GM23338 (cell line): ENCODE measurements at regions not wholly inside any gene's neighbourhood (a gene's known extent, or its start where the extent isn't known, plus 50 kb on each side); places are given as distances from the start of the nearest gene placed in this dataset.

Source experiments
- ATAC-seq: fragments of 200-7000 bp; cut with Tn5 transposase; 3 replicates; pipeline ENCODE4 v1.9.1; 2020
- DNase-seq: peaks from one replicate; pipeline ENCODE4 v3.0.0-alpha.2; 2015; ENCODE audit warnings: low spot score
- H2AFZ ChIP-seq: fragments of 200-600 bp; sonication (generic); 2 replicates; pipeline ENCODE4 v1.8.0; 2016; ENCODE audit warnings: antibody characterized with exemption, mild to moderate bottlenecking, moderate library complexity
- H3F3A ChIP-seq: fragments of 200-600 bp; sonication (generic); replicated peaks from 2 replicates; pipeline ENCODE4 v1.8.0; 2017; ENCODE audit warnings: antibody characterized with exemption, mixed run types, low read depth
- H3K27ac ChIP-seq: fragments of 200-600 bp; sonication (generic); 2 replicates; pipeline ENCODE4 v1.6.1; 2016; ENCODE audit warnings: low read depth
- H3K27me3 ChIP-seq: fragments of 200-600 bp; sonication (generic); 2 replicates; pipeline ENCODE4 v1.8.0; 2016; ENCODE audit warnings: mild to moderate bottlenecking, mixed run types, moderate library complexity; ENCODE audit not compliant: insufficient read depth
- H3K36me3 ChIP-seq: fragments of 200-600 bp; sonication (generic); 2 replicates; pipeline ENCODE4 v1.8.0; 2016; ENCODE audit warnings: mild to moderate bottlenecking; ENCODE audit not compliant: insufficient read depth
- H3K4me1 ChIP-seq: fragments of 200-600 bp; sonication (generic); 2 replicates; pipeline ENCODE4 v1.8.0; 2016; ENCODE audit warnings: mild to moderate bottlenecking, moderate library complexity; ENCODE audit not compliant: insufficient read depth
- H3K4me2 ChIP-seq: fragments of 200-600 bp; sonication (generic); 2 replicates; pipeline ENCODE4 v1.7.1; 2017; ENCODE audit warnings: mixed run types
- H3K4me3 ChIP-seq: fragments of 200-600 bp; sonication (generic); 2 replicates; pipeline ENCODE4 v1.6.1; 2016; ENCODE audit warnings: mixed run types
- H3K79me2 ChIP-seq: fragments of 200-600 bp; sonication (generic); replicated peaks from 2 replicates; pipeline ENCODE4 v1.8.0; 2017; ENCODE audit warnings: mild to moderate bottlenecking; ENCODE audit not compliant: insufficient read depth
- H3K9me2 ChIP-seq: fragments of 200-600 bp; sonication (generic); 2 replicates; pipeline ENCODE4 v1.8.0; 2017; ENCODE audit not compliant: insufficient read depth
- H4K20me1 ChIP-seq: fragments of 200-600 bp; sonication (generic); replicated peaks from 2 replicates; pipeline ENCODE4 v1.8.0; 2017; ENCODE audit warnings: mild to moderate bottlenecking; ENCODE audit not compliant: insufficient read depth
- H3K27ac Mint-ChIP-seq: 2 replicates; pipeline ENCODE4 v1.8.0; 2020; ENCODE audit warnings: inconsistent platforms, mild to moderate bottlenecking, moderate library complexity, mixed read lengths
- H3K27me3 Mint-ChIP-seq: 3 replicates; pipeline ENCODE4 v1.8.0; 2022; ENCODE audit warnings: low read depth, mild to moderate bottlenecking, moderate library complexity, mixed read lengths, inconsistent platforms; ENCODE audit not compliant: insufficient read depth, poor library complexity
- H3K36me3 Mint-ChIP-seq: 3 replicates; pipeline ENCODE4 v1.8.0; 2021; ENCODE audit warnings: low read depth, mild to moderate bottlenecking, inconsistent platforms, moderate library complexity, mixed read lengths
- H3K4me1 Mint-ChIP-seq: 3 replicates; pipeline ENCODE4 v1.8.0; 2020; ENCODE audit warnings: mild to moderate bottlenecking, inconsistent platforms, mixed read lengths
- H3K4me3 Mint-ChIP-seq: 3 replicates; pipeline ENCODE4 v1.8.0; 2021; ENCODE audit warnings: moderate library complexity, mild to moderate bottlenecking, inconsistent platforms, mixed read lengths
- H3K9me3 Mint-ChIP-seq: 3 replicates; pipeline ENCODE4 v1.8.0; 2020; ENCODE audit warnings: moderate library complexity, mild to moderate bottlenecking, inconsistent platforms, mixed read lengths
- CREB1 ChIP-seq: fragments of 250-450 bp; sonication (Bioruptor Pico); IDR thresholded peaks from 2 replicates; pipeline ENCODE4 v1.5.0; 2020; ENCODE audit warnings: low read depth, mild to moderate bottlenecking, moderate library complexity
- CTCF ChIP-seq, 2 experiments: fragments of 200-600 bp in 1 of 2; sonication (generic) in 1 of 2; conservative IDR thresholded peaks; 2 replicates each; pipeline versions ENCODE4 v1.5.1 to v1.6.1; 2016 to 2017; ENCODE audit warnings: antibody characterized with exemption in 2 of 2, low read depth in 2 of 2, mild to moderate bottlenecking in 2 of 2, moderate library complexity in 1 of 2
- ETS1 ChIP-seq: IDR thresholded peaks from 2 replicates; pipeline ENCODE4 v1.6.1; 2016; ENCODE audit warnings: antibody characterized with exemption
- EZH2 ChIP-seq: fragments of 200-600 bp; sonication (generic); IDR thresholded peaks from one replicate; pipeline ENCODE4 v1.8.0; 2017; ENCODE audit warnings: antibody characterized with exemption, mild to moderate bottlenecking, low read depth; ENCODE audit not compliant: unreplicated experiment
- EZH2phosphoT487 ChIP-seq: fragments of 200-600 bp; sonication (generic); IDR thresholded peaks from one replicate; pipeline ENCODE4 v1.8.1; 2018; ENCODE audit warnings: antibody characterized with exemption; ENCODE audit not compliant: unreplicated experiment
- JUNB ChIP-seq: IDR thresholded peaks from one replicate; pipeline ENCODE4 v1.6.1; 2016; ENCODE audit warnings: antibody characterized with exemption; ENCODE audit not compliant: unreplicated experiment
- NANOG ChIP-seq: IDR thresholded peaks from 2 replicates; pipeline ENCODE4 v1.6.1; 2016; ENCODE audit warnings: antibody characterized with exemption, borderline replicate concordance
- POLR2AphosphoS5 ChIP-seq: IDR thresholded peaks from 2 replicates; pipeline ENCODE4 v1.6.1; 2016; ENCODE audit warnings: antibody characterized with exemption, low read depth
- STAT1 ChIP-seq: IDR thresholded peaks from one replicate; pipeline ENCODE4 v1.6.1; 2016; ENCODE audit warnings: antibody characterized with exemption; ENCODE audit not compliant: unreplicated experiment
- ZNF114 ChIP-seq: fragments of 250-450 bp; sonication (Bioruptor Pico); IDR thresholded peaks from 2 replicates; pipeline ENCODE4 v1.5.0; 2020; ENCODE audit warnings: mild to moderate bottlenecking, moderate library complexity
- ZNF331 ChIP-seq: fragments of 250-450 bp; sonication (Bioruptor Pico); IDR thresholded peaks from 2 replicates; pipeline ENCODE4 v1.5.0; 2020; ENCODE audit warnings: low read depth, mild to moderate bottlenecking, moderate library complexity
- TF ChIP-seq, protein P1 (sequence below): fragments of 250-450 bp; sonication (Bioruptor Pico); IDR thresholded peaks from 2 replicates; pipeline ENCODE4 v1.5.0; 2020; ENCODE audit warnings: mild to moderate bottlenecking, moderate library complexity

DNA sequence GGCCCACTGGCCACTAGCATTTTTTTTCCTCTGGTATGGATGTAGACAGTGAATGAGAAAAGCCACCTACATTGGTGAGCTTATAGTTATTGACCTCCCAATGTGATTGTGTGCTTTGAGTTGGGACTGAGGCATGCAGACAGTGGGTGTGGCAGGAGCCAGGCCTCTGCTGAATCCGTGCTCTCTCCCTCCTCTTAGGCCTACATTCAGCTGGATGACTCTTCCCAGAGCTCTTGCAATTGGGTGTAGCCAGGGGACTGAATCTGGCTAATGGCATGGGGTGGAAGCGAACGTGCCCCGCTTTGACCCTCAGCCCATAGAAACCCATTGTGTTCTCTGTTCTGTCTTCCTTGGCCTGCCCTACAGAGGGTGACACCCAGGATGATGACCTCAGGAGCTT, 698.3 kb upstream of the HS6ST1 start:
- DNase-seq (no peak), ATAC-seq (no peak)
- Histone ChIP-seq H3K79me2 (no peaks in the 10 kb centered on the region), H3K4me2 (no peak overlapping the region), H3K4me1 (no peaks in the 10 kb centered on the region), H4K20me1 (no peaks in the 10 kb centered on the region), H3K9me2 (no peaks in the 10 kb centered on the region), H3K36me3 (no peaks in the 10 kb centered on the region), H3F3A (no peaks in the 10 kb centered on the region), H3K4me3 (no peak overlapping the region), H2AFZ (no peak overlapping the region), H3K27ac (no peak overlapping the region), H3K27me3 (no peaks in the 10 kb centered on the region)
- Mint-ChIP-seq H3K4me1 (no peaks in the 10 kb centered on the region), H3K27me3 (no peaks in the 10 kb centered on the region), H3K36me3 (no peaks in the 10 kb centered on the region), H3K9me3 (0 out of 3 replicates have a peak, but pooled peaks cover 3% of the 10 kb centered on the region), H3K27ac (no peak overlapping the region), H3K4me3 (no peak overlapping the region)
- no peak for TF ChIP-seq EZH2phosphoT487
- TF ChIP-seq NANOG: no peak
- no peak for TF ChIP-seq JUNB
- TF ChIP-seq ZNF331: no peak

DNA sequence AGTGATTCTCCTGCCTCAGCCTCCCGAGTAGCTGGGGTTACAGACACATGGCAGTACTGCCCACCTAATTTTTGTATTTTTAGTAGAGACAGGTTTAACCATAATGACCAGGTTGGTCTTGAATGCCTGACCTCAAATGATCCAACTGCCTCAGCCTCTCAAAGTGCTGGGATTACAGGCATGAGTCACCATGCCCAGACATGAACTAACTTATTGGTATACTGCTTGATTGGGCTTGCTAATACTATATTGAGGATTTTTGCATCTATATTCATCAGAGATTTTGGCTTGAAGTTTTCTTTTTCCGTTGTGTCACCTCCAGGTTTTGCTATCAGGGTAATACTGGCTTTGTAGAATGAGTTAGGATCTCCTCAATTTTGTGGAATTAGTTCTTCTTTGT, 706.1 kb upstream of the HS6ST1 start:
- H3K9me2 ChIP-seq: peaks cover 15% of the 10 kb centered on the region; the same call in 1 of the 2 replicates
- H3K36me3 ChIP-seq: no peaks in the 10 kb centered on the region
- Mint-ChIP-seq H3K4me1 (no peaks in the 10 kb centered on the region), H3K27ac (no peak overlapping the region), H3K27me3 (no peaks in the 10 kb centered on the region), H3K36me3 (no peaks in the 10 kb centered on the region), H3K4me3 (no peak overlapping the region), H3K9me3 (peaks cover 12% of the 10 kb centered on the region)
- no peaks in the 10 kb centered on the region for H3K4me1 ChIP-seq
- H4K20me1 ChIP-seq: no peaks in the 10 kb centered on the region
- no peaks in the 10 kb centered on the region for H3K79me2 ChIP-seq
- H3K4me3 ChIP-seq: no peak overlapping the region
- DNase-seq (no peak), ATAC-seq (no peak)
- no peak overlapping the region for H2AFZ ChIP-seq
- H3K27me3 ChIP-seq: no peaks in the 10 kb centered on the region
- H3F3A ChIP-seq: no peaks in the 10 kb centered on the region
- H3K4me2 ChIP-seq: no peak overlapping the region
- no peak overlapping the region for H3K27ac ChIP-seq
- TF ChIP-seq ETS1: no peak
- TF ChIP-seq ZNF114: no peak
- TF ChIP-seq ZNF331: no peak
- TF ChIP-seq JUNB: no peak
- TF ChIP-seq STAT1: no peak
- no peak for TF ChIP-seq EZH2
- TF ChIP-seq, protein P1, sequence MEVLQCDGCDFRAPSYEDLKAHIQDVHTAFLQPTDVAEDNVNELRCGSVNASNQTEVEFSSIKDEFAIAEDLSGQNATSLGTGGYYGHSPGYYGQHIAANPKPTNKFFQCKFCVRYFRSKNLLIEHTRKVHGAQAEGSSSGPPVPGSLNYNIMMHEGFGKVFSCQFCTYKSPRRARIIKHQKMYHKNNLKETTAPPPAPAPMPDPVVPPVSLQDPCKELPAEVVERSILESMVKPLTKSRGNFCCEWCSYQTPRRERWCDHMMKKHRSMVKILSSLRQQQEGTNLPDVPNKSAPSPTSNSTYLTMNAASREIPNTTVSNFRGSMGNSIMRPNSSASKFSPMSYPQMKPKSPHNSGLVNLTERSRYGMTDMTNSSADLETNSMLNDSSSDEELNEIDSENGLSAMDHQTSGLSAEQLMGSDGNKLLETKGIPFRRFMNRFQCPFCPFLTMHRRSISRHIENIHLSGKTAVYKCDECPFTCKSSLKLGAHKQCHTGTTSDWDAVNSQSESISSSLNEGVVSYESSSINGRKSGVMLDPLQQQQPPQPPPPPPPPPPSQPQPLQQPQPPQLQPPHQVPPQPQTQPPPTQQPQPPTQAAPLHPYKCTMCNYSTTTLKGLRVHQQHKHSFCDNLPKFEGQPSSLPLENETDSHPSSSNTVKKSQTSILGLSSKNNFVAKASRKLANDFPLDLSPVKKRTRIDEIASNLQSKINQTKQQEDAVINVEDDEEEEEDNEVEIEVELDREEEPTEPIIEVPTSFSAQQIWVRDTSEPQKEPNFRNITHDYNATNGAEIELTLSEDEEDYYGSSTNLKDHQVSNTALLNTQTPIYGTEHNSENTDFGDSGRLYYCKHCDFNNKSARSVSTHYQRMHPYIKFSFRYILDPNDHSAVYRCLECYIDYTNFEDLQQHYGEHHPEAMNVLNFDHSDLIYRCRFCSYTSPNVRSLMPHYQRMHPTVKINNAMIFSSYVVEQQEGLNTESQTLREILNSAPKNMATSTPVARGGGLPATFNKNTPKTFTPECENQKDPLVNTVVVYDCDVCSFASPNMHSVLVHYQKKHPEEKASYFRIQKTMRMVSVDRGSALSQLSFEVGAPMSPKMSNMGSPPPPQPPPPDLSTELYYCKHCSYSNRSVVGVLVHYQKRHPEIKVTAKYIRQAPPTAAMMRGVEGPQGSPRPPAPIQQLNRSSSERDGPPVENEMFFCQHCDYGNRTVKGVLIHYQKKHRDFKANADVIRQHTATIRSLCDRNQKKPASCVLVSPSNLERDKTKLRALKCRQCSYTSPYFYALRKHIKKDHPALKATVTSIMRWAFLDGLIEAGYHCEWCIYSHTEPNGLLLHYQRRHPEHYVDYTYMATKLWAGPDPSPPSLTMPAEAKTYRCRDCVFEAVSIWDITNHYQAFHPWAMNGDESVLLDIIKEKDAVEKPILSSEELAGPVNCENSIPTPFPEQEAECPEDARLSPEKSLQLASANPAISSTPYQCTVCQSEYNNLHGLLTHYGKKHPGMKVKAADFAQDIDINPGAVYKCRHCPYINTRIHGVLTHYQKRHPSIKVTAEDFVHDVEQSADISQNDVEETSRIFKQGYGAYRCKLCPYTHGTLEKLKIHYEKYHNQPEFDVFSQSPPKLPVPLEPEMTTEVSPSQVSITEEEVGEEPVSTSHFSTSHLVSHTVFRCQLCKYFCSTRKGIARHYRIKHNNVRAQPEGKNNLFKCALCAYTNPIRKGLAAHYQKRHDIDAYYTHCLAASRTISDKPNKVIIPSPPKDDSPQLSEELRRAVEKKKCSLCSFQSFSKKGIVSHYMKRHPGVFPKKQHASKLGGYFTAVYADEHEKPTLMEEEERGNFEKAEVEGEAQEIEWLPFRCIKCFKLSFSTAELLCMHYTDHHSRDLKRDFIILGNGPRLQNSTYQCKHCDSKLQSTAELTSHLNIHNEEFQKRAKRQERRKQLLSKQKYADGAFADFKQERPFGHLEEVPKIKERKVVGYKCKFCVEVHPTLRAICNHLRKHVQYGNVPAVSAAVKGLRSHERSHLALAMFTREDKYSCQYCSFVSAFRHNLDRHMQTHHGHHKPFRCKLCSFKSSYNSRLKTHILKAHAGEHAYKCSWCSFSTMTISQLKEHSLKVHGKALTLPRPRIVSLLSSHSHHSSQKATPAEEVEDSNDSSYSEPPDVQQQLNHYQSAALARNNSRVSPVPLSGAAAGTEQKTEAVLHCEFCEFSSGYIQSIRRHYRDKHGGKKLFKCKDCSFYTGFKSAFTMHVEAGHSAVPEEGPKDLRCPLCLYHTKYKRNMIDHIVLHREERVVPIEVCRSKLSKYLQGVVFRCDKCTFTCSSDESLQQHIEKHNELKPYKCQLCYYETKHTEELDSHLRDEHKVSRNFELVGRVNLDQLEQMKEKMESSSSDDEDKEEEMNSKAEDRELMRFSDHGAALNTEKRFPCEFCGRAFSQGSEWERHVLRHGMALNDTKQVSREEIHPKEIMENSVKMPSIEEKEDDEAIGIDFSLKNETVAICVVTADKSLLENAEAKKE (CRISPR knock-in tag): no peak
- no peak for TF ChIP-seq NANOG
- TF ChIP-seq POLR2AphosphoS5: no peak
- no peak for TF ChIP-seq EZH2phosphoT487
- no peak for TF ChIP-seq CTCF (conservative IDR thresholded peaks at IDR 0.05; ENCODE audit: low read depth in 2 of 2)
- no peak for TF ChIP-seq CREB1 (CRISPR knock-in tag)
